ENCODE measurements at regions not wholly inside any gene's neighbourhood (a gene's known extent, or its start where the extent isn't known, plus 50 kb on each side); places are given as distances from the start of the nearest gene placed in this dataset.

GRCh38 chr2:41180387-41180786 is 728.5 kb upstream of the SLC8A1 start:
- Histone ChIP-seq H3K36me3 (ENCODE audit: control insufficient read depth in 2 of 2, insufficient read depth in 2 of 2, low read length in 1 of 2) (no peaks in the 10 kb centered on the region), H3K27ac (ENCODE audit: control insufficient read depth, insufficient read depth) (no peak overlapping the region), H3K4me1 (ENCODE audit: control insufficient read depth, insufficient read depth, low read length) (no peaks in the 10 kb centered on the region), H3K4me3 (no peak overlapping the region), H3K9me3 (replicated peaks; ENCODE audit: control insufficient read depth, insufficient read depth, low read length) (no peaks in the 10 kb centered on the region), H3K79me2 (ENCODE audit: control insufficient read depth, insufficient read depth, low read length) (no peaks in the 10 kb centered on the region), H3K9ac (ENCODE audit: control insufficient read depth, insufficient read depth, low read length) (no peak overlapping the region), H3K27me3 (replicated peaks in 1 of 2; ENCODE audit: control insufficient read depth in 2 of 2, insufficient read depth in 2 of 2, low read length in 1 of 2) (no peaks in the 10 kb centered on the region), H3K4me2 (ENCODE audit: control insufficient read depth, insufficient read depth) (no peak overlapping the region), H2AFZ (ENCODE audit: control insufficient read depth, low read depth, low read length) (no peak overlapping the region), H4K20me1 (ENCODE audit: control insufficient read depth, insufficient read depth) (no peaks in the 10 kb centered on the region)
- BruUV-seq (replicated peaks): no TSS peak
- ChIA-PET SMC1A (ENCODE audit: uncharacterized antibody, unreplicated experiment) (no interaction called here), POLR2A (no interaction called here), RAD21 (ENCODE audit: unreplicated experiment) (no interaction called here), CTCF (interaction anchor here (0.6 kb wide), 1 partner anchor 111 kb away, joined by 3 read pairs; no protein-coding TSS in a partner anchor)
- ATAC-seq (no peak), DNase-seq (ENCODE audit: low read depth, low spot score) (no peak), FAIRE-seq (no peak)
- intact Hi-C loops (cut with micrococcal nuclease; ENCODE audit: unreplicated experiment): no loop called here
- TF ChIP-seq USF2 (IDR thresholded peaks at IDR 0.05; ENCODE audit: borderline replicate concordance, low read depth, low read length) (no peak), MEF2A (IDR thresholded peaks at IDR 0.05; ENCODE audit: insufficient read depth, low read depth, low read length) (no peak), SMC3 (IDR thresholded peaks at IDR 0.05; ENCODE audit: borderline replicate concordance, low read length) (no peak), BCLAF1 (IDR thresholded peaks at IDR 0.05) (no peak), SPI1 (IDR thresholded peaks at IDR 0.05; ENCODE audit: borderline replicate concordance, insufficient read depth, low read depth, low read length) (no peak), NBN (IDR thresholded peaks at IDR 0.05) (no peak), GATAD2B (conservative IDR thresholded peaks at IDR 0.05; ENCODE audit: low read depth) (no peak), RBBP5 (conservative IDR thresholded peaks at IDR 0.05) (no peak), NFYB (IDR thresholded peaks at IDR 0.05; ENCODE audit: insufficient read depth, low read depth, low read length) (no peak), SIN3A (IDR thresholded peaks at IDR 0.05; ENCODE audit: low read depth, low read length) (no peak), ETV6 (conservative IDR thresholded peaks at IDR 0.05 in 1 of 2, IDR thresholded peaks at IDR 0.05 in 1 of 2; ENCODE audit: borderline replicate concordance in 1 of 2, low read depth in 1 of 2) (no peak), USF1 (IDR thresholded peaks at IDR 0.05; ENCODE audit: borderline replicate concordance, extremely low read length, insufficient read depth, low read depth, low read length) (no peak), POLR2AphosphoS5 (IDR thresholded peaks at IDR 0.05; ENCODE audit: low read length) (no peak), MAX (IDR thresholded peaks at IDR 0.05; ENCODE audit: low read depth, low read length) (no peak), TCF7 (IDR thresholded peaks at IDR 0.05; ENCODE audit: borderline replicate concordance) (no peak), IKZF1 (conservative IDR thresholded peaks at IDR 0.05) (no peak), ZNF24 (IDR thresholded peaks at IDR 0.05) (no peak), RAD51 (IDR thresholded peaks at IDR 0.05) (no peak), ATF3 (IDR thresholded peaks at IDR 0.05; ENCODE audit: borderline replicate concordance, extremely low read depth, low read depth, low read length) (no peak), PKNOX1 (IDR thresholded peaks at IDR 0.05) (no peak)
- in situ Hi-C loops (cut with MboI): no loop called here
- 38% methylated on average over 2 of the region's 2 CpGs for WGBS (ENCODE audit: insufficient coverage, insufficient replicate concordance, low lambda C conversion rate, missing lambda C conversion rate)

Measured in GM12878 (cell line).